Smooth muscle cell (in vitro differentiated cells): ENCODE measurements at regions not wholly inside any gene's neighbourhood (a gene's known extent, or its start where the extent isn't known, plus 50 kb on each side); places are given as distances from the start of the nearest gene placed in this dataset.
A peak's percentile ranks its signal among the peaks of the same experiment; 100 is the strongest.

Source experiments
- DNase-seq: peaks from one replicate; lab custom pipeline; 2025; ENCODE audit not compliant: unreplicated experiment; lab: John Stamatoyannopoulos, UW
- H2AFZ ChIP-seq: fragments of 200-600 bp; sonication (generic); 2 replicates; pipeline ENCODE4 v1.6.0; 2016; ENCODE audit warnings: antibody characterized with exemption, low read depth, mild to moderate bottlenecking
- H3F3A ChIP-seq: fragments of 200-600 bp; sonication (generic); 2 replicates; pipeline ENCODE4 v1.6.0; 2017; ENCODE audit warnings: antibody characterized with exemption, low read depth
- H3K27ac ChIP-seq: fragments of 200-600 bp; sonication (generic); 2 replicates; pipeline ENCODE4 v1.5.1; 2016; ENCODE audit warnings: low read depth, mild to moderate bottlenecking
- H3K27me3 ChIP-seq: fragments of 200-600 bp; sonication (generic); 2 replicates; pipeline ENCODE4 v1.6.1; 2016; ENCODE audit warnings: low read depth, mild to moderate bottlenecking
- H3K36me3 ChIP-seq: fragments of 200-600 bp; sonication (generic); 2 replicates; pipeline ENCODE4 v1.5.1; 2016; ENCODE audit warnings: low read depth
- H3K4me1 ChIP-seq: fragments of 200-600 bp; sonication (generic); 2 replicates; pipeline ENCODE4 v1.5.1; 2016; ENCODE audit warnings: low read depth
- H3K4me2 ChIP-seq: fragments of 200-600 bp; sonication (generic); 2 replicates; pipeline ENCODE4 v1.6.0; 2016; ENCODE audit warnings: mild to moderate bottlenecking
- H3K4me3 ChIP-seq: fragments of 200-600 bp; sonication (generic); 2 replicates; pipeline ENCODE4 v1.5.1; 2016; ENCODE audit warnings: mild to moderate bottlenecking
- H3K79me2 ChIP-seq: fragments of 200-600 bp; sonication (generic); 2 replicates; pipeline ENCODE4 v1.6.0; 2016; ENCODE audit warnings: low read depth, mild to moderate bottlenecking
- H3K9ac ChIP-seq: fragments of 200-600 bp; sonication (generic); 2 replicates; pipeline ENCODE4 v1.6.0; 2016; ENCODE audit warnings: low read depth
- H3K9me3 ChIP-seq: fragments of 200-600 bp; sonication (generic); replicated peaks from 2 replicates; pipeline ENCODE4 v1.5.1; 2016; ENCODE audit warnings: low read depth
- H4K20me1 ChIP-seq: fragments of 200-600 bp; sonication (generic); 2 replicates; pipeline ENCODE4 v1.6.0; 2016; ENCODE audit warnings: low read depth
- CTCF ChIP-seq: fragments of 200-600 bp; sonication (generic); IDR thresholded peaks from 2 replicates; pipeline ENCODE4 v1.5.1; 2017; ENCODE audit warnings: borderline replicate concordance, mild to moderate bottlenecking, antibody characterized with exemption; ENCODE audit not compliant: insufficient read depth, poor library complexity, severe bottlenecking
- WGBS: methylation state at CpG from one replicate; pipeline ENCODE4 v1.1.7; 2016; ENCODE audit warnings: low lambda C conversion rate; 5-methylcytosine and 5-hydroxymethylcytosine counted together

- TF ChIP-seq CTCF, result no peak
- 98% methylated on average over 2 of the region's 2 CpGs for WGBS
- no peaks in the 10 kb centered on the region for H3K27me3 ChIP-seq
Measured at GRCh38 chr5:11992518-11992917, 88.3 kb upstream of the CTNND2 start.

DNA sequence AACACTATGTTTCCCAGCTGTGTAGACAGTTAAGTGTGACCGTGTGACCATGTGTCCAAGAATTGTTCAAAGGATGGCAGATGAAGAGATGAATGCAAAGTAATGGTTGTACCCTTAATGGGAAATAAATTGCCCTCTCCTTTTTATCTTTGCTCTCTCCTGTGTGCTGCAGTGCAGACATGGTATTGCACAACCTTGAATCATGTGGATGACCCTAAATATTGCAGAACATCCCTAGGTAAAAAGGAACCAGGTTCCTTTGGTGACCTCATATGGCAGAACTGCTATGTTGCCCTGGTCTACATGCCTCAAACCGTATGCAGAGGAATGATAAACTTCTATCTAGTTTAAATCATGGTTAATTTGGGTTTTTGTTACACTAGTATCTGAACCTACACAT, 81.7 kb upstream of the CTNND2 start:
- 85% methylated on average over 2 of the region's 2 CpGs for WGBS
- TF ChIP-seq CTCF, result no peak
- Histone ChIP-seq H3K27ac (no peak overlapping the region), H3K79me2 (no peaks in the 10 kb centered on the region), H3K4me2 (no peak overlapping the region), H3K9ac (no peak overlapping the region), H3K27me3 (no peaks in the 10 kb centered on the region), H3K4me3 (no peak overlapping the region), H3K4me1 (peaks cover 6% of the 10 kb centered on the region), H2AFZ (no peak overlapping the region), H3F3A (no peaks in the 10 kb centered on the region), H3K36me3 (no peaks in the 10 kb centered on the region), H4K20me1 (no peaks in the 10 kb centered on the region), H3K9me3 (no peaks in the 10 kb centered on the region)
- no peak for DNase-seq

More at GRCh38 chr5:11992518-11992917, 88.3 kb upstream of the CTNND2 start:
- no peaks in the 10 kb centered on the region for H4K20me1 ChIP-seq
- DNase-seq, result no peak
- no peaks in the 10 kb centered on the region for H3K9me3 ChIP-seq
- H3K79me2 ChIP-seq, result no peaks in the 10 kb centered on the region
- no peaks in the 10 kb centered on the region for H3K36me3 ChIP-seq
- H3F3A ChIP-seq, result no peaks in the 10 kb centered on the region
- H3K4me2 ChIP-seq, result no peak overlapping the region
- H3K27ac ChIP-seq, result no peak overlapping the region
- H3K4me3 ChIP-seq, result no peak overlapping the region
- H3K9ac ChIP-seq, result no peak overlapping the region
- H2AFZ ChIP-seq, result no peak overlapping the region
- H3K4me1 ChIP-seq, result no peaks in the 10 kb centered on the region

- WGBS, result 80% methylated on average over 1 of the region's 1 CpG
- Histone ChIP-seq H3K9me3 (no peaks in the 10 kb centered on the region), H3F3A (no peaks in the 10 kb centered on the region), H3K36me3 (no peaks in the 10 kb centered on the region), H3K27ac (peak overlapping the region; percentile 52), H2AFZ (peak overlapping the region; percentile 21), H3K4me1 (peaks cover 6% of the 10 kb centered on the region), H3K79me2 (no peaks in the 10 kb centered on the region), H3K9ac (no peak overlapping the region), H3K4me2 (peak overlapping the region; percentile 34), H3K27me3 (no peaks in the 10 kb centered on the region), H3K4me3 (no peak overlapping the region), H4K20me1 (no peaks in the 10 kb centered on the region)
- TF ChIP-seq CTCF, result no peak
- DNase-seq, result no peak
Measured at GRCh38 chr5:11984196-11984595, 80.0 kb upstream of the CTNND2 start.

GRCh38 chr5:11981986-11982385, 77.7 kb upstream of the CTNND2 start:
- DNase-seq, result no peak
- Histone ChIP-seq H3K79me2 (no peaks in the 10 kb centered on the region), H4K20me1 (no peaks in the 10 kb centered on the region), H3F3A (no peaks in the 10 kb centered on the region), H3K9ac (no peak overlapping the region), H2AFZ (no peak overlapping the region), H3K27me3 (no peaks in the 10 kb centered on the region), H3K4me2 (no peak overlapping the region), H3K4me1 (peaks cover 6% of the 10 kb centered on the region), H3K36me3 (no peaks in the 10 kb centered on the region), H3K27ac (no peak overlapping the region), H3K9me3 (no peaks in the 10 kb centered on the region), H3K4me3 (no peak overlapping the region)
- TF ChIP-seq CTCF, result no peak
- 97% methylated on average over 3 of the region's 3 CpGs for WGBS
